NCI-H2196 treated with DMSO at 0.1 percent for 48 hours (cell line): ENCODE measurements at regions not wholly inside any gene's neighbourhood (a gene's known extent, or its start where the extent isn't known, plus 50 kb on each side); places are given as distances from the start of the nearest gene placed in this dataset.
"Not testable (repeated sequence)": the region's sequence is repeated elsewhere in the genome, so short reads cannot be mapped to it uniquely, and the experiment has no call there.

Source experiments
- DNase-seq: peaks from one replicate; lab custom pipeline; 2025; ENCODE audit not compliant: unreplicated experiment; lab: John Stamatoyannopoulos, UW

- DNase-seq, result no peak
Observed at GRCh38 chr20:53857723-53858236, 212.6 kb downstream of the BCAS1 start.

GRCh38 chr20:53856300-53857295 is 213.8 kb downstream of the BCAS1 start:
- no peak for DNase-seq

- no peak for DNase-seq
Observed at GRCh38 chr20:53855733-53856132, 214.7 kb downstream of the BCAS1 start.

GRCh38 chr20:53854609-53854926 is 215.8 kb downstream of the BCAS1 start:
- DNase-seq, result not testable (repeated sequence)

- DNase-seq, result no peak
Observed at GRCh38 chr20:53853111-53853713, 217.2 kb downstream of the BCAS1 start.

- DNase-seq, result no peak
Observed at GRCh38 chr20:53852691-53853090, 217.7 kb downstream of the BCAS1 start.

- no peak for DNase-seq
Observed at GRCh38 chr20:53852014-53852413, 218.4 kb downstream of the BCAS1 start.

GRCh38 chr20:53850319-53850718 is 220.1 kb downstream of the BCAS1 start:
- no peak for DNase-seq

- DNase-seq, result no peak
Observed at GRCh38 chr20:53849471-53850059, 220.8 kb downstream of the BCAS1 start.

GRCh38 chr20:53848304-53848703 is 222.1 kb downstream of the BCAS1 start:
- DNase-seq, result no peak

- DNase-seq, result no peak
Observed at GRCh38 chr20:53847837-53848170, 222.6 kb downstream of the BCAS1 start.

- DNase-seq, result no peak
Observed at GRCh38 chr20:53847139-53847836, 223.1 kb downstream of the BCAS1 start.

- no peak for DNase-seq
Observed at GRCh38 chr20:53846640-53847039, 223.8 kb downstream of the BCAS1 start.

- DNase-seq, result no peak
Observed at GRCh38 chr20:53845980-53846379, 224.4 kb downstream of the BCAS1 start.

- no peak for DNase-seq
Observed at GRCh38 chr20:53844259-53844658, 226.1 kb downstream of the BCAS1 start.

- DNase-seq, result no peak
Observed at GRCh38 chr20:53843645-53844044, 226.7 kb downstream of the BCAS1 start.

GRCh38 chr20:53842301-53843099 is 227.9 kb downstream of the BCAS1 start:
- no peak for DNase-seq

- no peak for DNase-seq
Observed at GRCh38 chr20:53841741-53842140, 228.7 kb downstream of the BCAS1 start.

GRCh38 chr20:53840532-53840931 is 229.9 kb downstream of the BCAS1 start:
- DNase-seq, result no peak

GRCh38 chr20:53839423-53840176 is 230.8 kb downstream of the BCAS1 start:
- DNase-seq, result no peak
